T-helper 1 cell treated with Interleukin-12 subunit alpha and Interleukin-12 subunit beta and Interleukin-4 antibody, amounts not matched to agents 30 ng/mL and 1 ng/mL, for 36 hours (primary cell): ENCODE measurements at regions not wholly inside any gene's neighbourhood (a gene's known extent, or its start where the extent isn't known, plus 50 kb on each side); places are given as distances from the start of the nearest gene placed in this dataset.
"Not testable (repeated sequence)": the region's sequence is repeated elsewhere in the genome, so short reads cannot be mapped to it uniquely, and the experiment has no call there.

Experiments used
- intact Hi-C: fragments of 100-400 bp; cut with micrococcal nuclease; formaldehyde crosslinking; loops from one replicate; pipeline ENCODE4 v1.15.1; 2024

- intact Hi-C loops = no loop called here
These were observed 876.9 kb upstream of the RAG2 start for GRCh38 chr11:37474889-37475288.

- intact Hi-C loops = no loop called here
These were observed 870.3 kb upstream of the RAG2 start for GRCh38 chr11:37468344-37468743.

DNA sequence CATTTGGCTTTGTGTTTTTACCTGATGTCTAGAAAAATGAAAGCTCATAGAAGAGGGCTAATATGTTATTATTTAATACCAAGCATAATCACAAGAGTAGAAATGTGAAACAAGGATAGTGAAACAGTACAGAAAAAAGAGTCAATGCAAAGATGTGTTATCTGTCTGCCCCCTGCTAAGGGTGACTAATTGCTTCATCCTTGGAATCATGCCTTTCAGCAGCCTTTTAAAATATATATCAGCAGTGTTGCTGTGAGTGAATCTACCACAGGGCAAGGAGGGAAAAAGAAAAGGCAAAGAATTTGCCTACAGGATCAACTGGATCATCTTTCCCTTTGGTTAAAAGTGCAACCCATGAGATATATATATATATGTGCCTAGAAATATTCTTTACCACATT lies 867.2 kb upstream of the RAG2 start:
- intact Hi-C loops = no loop called here

DNA sequence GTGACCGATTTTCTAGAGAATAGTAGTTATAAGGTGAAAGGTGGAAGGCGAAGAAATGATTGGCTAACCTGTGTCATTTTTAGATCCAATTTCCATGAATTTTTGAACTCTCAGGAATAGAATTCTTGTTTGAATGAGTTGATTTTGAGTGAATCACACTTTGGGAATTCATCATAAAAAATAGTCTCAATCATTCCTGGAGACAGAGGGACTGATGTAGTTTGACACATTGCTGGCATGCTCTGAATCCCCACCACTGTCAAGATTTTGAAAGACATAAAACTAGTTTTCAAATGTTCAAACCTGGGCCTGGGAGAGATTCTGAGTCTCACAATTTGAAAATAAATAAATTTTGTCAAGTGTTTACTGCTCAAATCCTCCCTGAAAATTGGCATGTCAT lies 861.4 kb upstream of the RAG2 start:
- intact Hi-C loops = no loop called here

DNA sequence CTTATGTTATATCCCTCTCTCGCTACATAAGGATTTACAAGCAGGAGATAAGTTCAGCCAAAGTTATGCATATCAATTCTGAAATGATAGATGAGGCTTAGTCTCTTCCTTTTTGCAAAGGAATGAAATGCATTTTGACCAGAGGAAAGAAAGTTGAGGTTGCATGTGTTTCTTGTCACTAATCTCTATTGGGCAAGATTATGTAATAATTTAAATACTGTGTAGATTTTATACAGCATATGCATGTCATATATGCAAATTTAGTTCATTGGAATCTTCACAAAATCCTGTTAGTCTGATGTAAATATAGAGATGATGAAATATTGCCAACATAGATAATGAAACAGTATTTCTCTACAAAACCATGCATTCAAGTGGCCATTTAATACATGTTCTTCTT lies 858.7 kb upstream of the RAG2 start:
- intact Hi-C loops = no loop called here

GRCh38 chr11:37451903-37452302 lies 853.9 kb upstream of the RAG2 start:
- intact Hi-C loops = no loop called here

- intact Hi-C loops = no loop called here
These were observed 852.6 kb upstream of the RAG2 start for GRCh38 chr11:37450613-37451012.

DNA sequence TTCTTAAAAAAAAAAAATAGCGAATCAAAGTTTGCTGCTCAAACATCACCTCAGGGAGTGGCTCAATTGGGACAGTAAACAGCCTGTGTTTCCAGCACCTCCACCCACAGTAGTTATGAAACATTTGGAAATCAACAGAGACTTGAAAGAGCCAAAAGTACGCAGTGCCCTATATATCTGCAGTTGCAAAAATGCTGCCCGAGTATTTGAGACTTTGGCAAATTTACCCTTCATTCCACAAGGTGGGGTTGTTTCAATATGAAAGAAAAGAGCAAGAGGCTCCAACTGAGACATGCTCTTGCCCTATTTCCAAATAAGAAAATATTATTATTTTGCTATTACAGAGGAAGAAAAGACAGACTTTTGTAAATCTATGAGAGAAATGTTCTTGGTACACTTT lies 851.1 kb upstream of the RAG2 start:
- intact Hi-C loops = no loop called here

DNA sequence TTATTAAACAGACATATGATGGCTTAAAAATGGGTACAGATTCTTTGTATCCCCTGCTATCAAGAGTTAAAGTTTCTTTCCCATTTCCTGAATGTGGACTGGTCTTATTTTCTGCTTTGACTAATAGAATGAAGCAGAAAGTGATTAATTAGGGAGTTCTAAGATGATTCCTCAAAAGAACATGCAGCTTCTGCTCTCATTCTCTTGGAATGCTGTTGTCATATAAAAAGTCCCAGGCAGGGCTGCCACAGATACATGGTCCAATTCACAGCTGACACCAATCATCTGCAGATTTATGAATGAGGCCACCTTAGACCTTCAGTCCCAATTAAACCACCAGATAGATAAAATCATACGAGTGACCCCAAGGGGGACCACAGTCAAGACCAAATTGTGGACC lies 844.5 kb upstream of the RAG2 start:
- intact Hi-C loops = no loop called here

DNA sequence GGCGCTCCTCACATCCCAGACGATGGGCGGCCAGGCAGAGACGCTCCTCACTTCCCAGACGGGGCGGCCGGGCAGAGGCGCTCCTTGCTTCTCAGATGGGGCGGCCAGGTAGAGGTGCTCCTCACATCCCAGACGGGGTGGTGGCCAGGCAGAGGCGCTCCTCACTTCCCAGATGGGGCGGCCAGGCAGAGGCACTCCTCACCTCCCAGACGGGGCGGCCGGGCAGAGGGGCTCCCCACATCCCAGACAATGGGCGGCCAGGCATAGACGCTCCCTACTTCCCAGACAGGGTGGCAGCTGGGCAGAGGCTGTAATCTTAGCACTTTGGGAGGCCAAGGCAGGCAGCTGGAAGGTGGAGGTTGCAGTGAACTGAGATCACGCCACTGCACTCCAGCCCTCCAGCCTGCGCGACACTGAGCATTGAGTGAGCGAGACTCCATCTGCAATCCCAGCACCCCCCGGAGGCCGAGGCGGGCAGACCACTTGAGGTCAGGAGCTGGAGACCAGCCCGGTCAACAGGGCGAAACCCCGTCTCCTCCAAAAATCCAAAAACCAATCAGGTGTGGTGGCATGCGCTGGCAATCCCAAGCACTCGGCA lies 833.7 kb upstream of the RAG2 start:
- intact Hi-C loops = loop anchor here (2.0 kb wide), 1 partner anchor 47 kb away; no protein-coding TSS in a partner anchor

- intact Hi-C loops = not testable (repeated sequence)
These were observed 833.1 kb upstream of the RAG2 start for GRCh38 chr11:37430966-37431632.

GRCh38 chr11:37422511-37422910 lies 824.5 kb upstream of the RAG2 start:
- intact Hi-C loops = no loop called here

GRCh38 chr11:37411289-37411688 lies 813.3 kb upstream of the RAG2 start:
- intact Hi-C loops = no loop called here

GRCh38 chr11:37409124-37409523 lies 811.1 kb upstream of the RAG2 start:
- intact Hi-C loops = no loop called here

DNA sequence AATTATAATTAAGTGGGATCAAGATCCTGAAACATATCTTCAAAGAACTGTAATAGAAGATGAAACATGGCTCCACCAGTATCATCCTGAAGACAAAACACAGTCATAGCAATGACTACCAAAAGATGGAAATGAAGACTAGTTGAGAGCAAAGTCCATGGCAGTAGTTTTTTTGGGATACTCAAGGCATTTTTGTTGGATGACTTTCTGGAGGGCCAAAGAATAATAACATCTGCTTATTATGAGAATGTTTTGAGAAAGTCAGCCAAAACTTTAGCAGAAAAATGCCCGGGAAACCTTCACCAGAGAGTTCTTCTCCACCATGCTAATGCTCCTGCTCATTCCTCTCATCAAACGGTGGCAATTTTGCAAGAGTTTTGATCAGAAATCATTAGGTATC lies 809.4 kb upstream of the RAG2 start:
- intact Hi-C loops = no loop called here

- intact Hi-C loops = no loop called here
These were observed 808.6 kb upstream of the RAG2 start for GRCh38 chr11:37406651-37407050.

DNA sequence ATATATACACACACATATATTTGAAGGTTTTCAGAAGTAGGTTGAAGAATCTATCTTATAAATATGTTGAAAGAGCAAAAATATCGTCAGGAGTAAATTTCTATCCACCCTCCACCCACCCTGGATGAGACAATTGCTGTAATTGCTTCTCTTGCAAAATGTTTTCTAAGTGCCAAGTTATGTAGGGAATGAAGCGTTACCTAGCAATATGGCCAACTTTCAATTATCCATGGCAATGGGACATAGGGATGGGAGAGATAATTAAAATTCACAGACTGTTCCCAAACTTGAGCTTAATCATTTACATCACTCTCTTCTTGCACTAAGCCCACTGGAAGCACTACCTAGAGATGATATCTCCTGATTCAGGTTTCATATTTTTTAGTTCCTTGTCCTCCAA lies 806.2 kb upstream of the RAG2 start:
- intact Hi-C loops = no loop called here

- intact Hi-C loops = no loop called here
These were observed 804.6 kb upstream of the RAG2 start for GRCh38 chr11:37402663-37403062.

DNA sequence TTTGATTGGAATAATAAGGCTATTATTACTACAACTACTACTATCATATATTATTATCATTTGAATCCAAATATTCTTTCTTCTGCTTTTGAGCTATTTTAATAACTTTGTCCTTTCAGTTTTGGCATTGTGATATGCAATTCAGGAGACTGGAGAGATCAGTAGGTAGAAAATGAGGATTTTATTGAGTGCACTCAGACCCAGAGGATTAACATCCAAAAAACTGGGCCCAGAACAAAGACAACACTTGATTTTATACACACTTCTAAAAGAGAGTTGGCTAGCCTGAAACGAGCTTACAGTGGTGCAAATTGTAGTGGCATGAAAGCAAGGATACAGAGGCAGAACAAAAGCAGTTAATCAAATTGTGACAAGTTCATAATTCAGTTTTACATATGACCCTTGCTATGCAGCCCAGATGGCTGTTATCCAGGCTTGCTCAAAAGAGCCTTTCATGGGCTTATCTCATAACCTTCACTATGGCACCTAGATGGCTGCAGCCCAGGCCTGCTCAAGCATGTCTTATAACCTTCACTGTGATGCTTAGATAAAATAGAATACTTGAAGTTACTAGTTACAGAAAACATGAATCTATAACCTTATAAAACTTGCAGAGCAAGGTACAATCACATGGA lies 796.3 kb upstream of the RAG2 start:
- intact Hi-C loops = no loop called here

DNA sequence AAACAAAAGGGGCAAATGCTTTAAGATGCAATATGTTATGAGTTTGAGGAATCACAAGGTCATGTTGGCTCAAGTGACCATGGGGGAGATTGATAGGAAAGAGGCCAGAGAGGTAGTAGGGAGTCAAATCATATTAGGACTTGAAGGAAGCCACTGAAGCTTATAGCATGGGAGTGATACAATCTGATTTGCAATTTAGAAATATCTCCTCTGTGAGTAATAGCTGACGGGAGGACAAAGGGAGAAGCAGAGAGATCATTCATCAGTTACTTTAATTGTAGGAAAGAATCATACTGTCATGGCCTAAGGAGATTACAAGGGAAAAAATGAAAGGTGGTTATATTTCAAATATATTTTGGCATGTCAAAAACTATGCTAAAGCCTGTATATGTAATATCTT lies 793.6 kb upstream of the RAG2 start:
- intact Hi-C loops = no loop called here

GRCh38 chr11:37390576-37391083 lies 792.6 kb upstream of the RAG2 start:
- intact Hi-C loops = no loop called here

DNA sequence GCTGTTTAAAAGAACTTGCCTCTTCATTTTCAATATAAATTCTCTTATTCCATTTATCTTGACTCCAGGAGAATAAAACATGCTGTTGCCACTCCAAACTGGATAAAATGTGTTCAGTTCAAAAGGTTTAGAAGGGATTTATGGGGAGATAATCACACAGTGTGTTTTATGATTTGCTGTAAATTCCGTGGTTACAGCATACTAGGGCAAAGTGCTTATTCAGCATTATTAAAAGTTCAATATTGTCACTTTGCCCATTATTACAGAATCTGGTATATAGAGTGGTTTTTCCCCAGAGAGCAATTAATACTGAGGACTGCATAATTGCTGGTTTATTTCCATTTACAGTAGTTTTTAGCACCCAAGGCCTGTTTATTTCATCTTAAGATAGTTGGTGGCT lies 780.9 kb upstream of the RAG2 start:
- intact Hi-C loops = no loop called here

DNA sequence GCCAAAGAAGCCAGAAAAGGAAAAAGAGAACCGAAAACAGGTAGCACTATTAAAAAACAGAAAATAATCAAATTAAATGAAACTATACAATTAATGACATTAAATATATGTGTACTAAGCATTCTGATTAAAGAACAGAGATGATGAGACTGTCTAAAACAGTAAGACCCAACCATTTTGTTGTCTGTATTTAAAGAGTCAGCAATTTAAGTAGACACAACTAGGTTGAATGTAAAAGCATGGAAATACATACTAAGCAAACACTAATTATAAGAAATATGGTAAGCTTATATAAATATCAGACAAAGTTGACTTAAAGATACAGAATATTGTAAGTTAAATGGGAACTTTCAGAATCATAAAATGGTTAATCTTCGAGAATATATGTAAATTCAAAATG lies 774.6 kb upstream of the RAG2 start:
- intact Hi-C loops = no loop called here
